ENCODE measurements at regions not wholly inside any gene's neighbourhood (a gene's known extent, or its start where the extent isn't known, plus 50 kb on each side); places are given as distances from the start of the nearest gene placed in this dataset.
"Not testable (repeated sequence)": the region's sequence is repeated elsewhere in the genome, so short reads cannot be mapped to it uniquely, and the experiment has no call there.

DNA sequence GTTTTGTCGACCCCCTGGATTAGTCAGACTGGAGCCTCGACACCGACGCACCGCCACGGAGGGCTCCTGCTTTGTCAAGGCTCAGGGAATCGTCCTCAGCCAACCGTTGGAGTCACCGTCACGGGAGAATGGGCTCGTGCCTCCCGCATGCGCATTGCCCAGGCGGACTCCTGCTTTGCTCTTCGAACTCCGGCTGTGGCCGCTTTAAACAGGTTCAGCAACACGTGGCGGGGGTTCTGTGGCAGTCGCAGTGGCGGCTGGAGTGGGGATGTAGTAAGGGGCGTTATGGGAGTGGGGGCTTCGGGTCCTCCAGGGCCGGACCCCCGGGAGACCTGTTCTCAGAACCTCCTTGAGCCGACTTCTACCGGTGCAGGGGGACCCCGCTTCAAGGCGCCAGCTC, 554.7 kb upstream of the ZNF337 start:
- not testable (repeated sequence) for H3K9me3 Mint-ChIP-seq; H3K4me3 Mint-ChIP-seq; H3K36me3 Mint-ChIP-seq; H3K27ac Mint-ChIP-seq; H3K4me1 Mint-ChIP-seq; DNase-seq (ENCODE audit: low spot score in 2 of 2); ATAC-seq

DNA sequence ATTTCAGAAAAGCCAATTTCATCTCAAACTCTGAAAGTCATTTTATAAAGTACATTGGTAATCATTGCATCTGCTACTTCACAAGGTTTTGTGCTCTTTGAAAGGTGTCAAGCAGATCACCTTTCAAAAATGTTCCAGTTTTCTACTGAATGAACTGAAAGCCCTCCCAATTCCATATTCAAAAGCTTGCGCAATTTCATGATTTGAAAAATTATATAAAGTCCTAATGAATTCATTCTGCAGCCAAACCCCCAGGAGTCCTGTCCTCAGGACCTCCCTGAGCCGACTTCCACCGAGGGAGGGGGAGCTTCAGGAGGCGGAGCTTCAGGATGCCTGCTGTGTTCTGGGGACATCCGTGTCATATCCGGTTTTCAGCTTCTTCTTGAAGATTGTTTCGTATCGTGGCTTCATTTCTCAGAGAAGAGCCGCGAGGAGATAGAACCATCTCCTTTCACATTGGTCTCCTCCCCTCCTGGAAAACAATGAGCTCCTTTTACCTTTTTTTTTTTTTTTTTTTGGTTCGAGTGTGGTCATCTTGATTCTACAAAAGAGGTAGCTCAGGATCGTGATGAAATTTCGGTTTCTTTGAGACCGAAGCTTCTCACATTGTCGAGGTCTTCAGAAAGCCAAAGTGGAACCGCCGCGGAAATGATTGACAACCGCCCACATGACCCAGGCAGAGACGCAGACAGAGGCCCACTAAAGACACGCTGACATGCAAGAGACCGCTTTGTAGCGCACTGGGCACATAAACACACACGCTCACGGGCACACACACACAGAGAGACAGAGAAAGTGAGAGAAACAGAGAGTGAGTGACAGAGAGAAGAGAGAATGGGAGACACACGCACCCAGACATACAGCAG, 553.8 kb upstream of the ZNF337 start:
- not testable (repeated sequence) for DNase-seq (ENCODE audit: low spot score in 2 of 2); H3K36me3 Mint-ChIP-seq; ATAC-seq; H3K4me3 Mint-ChIP-seq; H3K27ac Mint-ChIP-seq; H3K9me3 Mint-ChIP-seq; H3K4me1 Mint-ChIP-seq

DNA sequence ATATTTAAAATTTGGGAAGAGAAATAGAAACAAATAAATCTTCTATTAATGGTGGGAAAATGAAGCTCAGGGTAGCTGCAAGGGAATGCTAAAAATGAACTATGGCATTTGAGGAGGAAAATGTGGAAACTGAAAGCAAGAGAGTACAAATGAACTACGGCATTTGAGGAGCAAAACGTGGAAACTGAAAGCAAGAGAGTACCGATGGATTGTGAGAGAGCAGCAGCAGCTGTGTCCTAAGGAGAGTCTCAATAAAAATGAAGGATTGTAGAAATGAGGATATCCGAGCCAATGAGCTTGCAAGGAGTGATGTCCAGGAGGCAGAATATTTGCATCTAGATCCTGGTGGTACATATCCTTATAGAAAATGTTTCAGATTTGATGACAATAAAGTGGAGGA, 547.1 kb upstream of the ZNF337 start:
- H3K4me3 Mint-ChIP-seq = no peak overlapping the region
- DNase-seq (ENCODE audit: low spot score in 2 of 2) (no peak), ATAC-seq (no peak)
- H3K36me3 Mint-ChIP-seq = no peaks in the 10 kb centered on the region
- peaks cover 12% of the 10 kb centered on the region for H3K9me3 Mint-ChIP-seq
- no peak overlapping the region for H3K27ac Mint-ChIP-seq
- no peaks in the 10 kb centered on the region for H3K4me1 Mint-ChIP-seq

DNA sequence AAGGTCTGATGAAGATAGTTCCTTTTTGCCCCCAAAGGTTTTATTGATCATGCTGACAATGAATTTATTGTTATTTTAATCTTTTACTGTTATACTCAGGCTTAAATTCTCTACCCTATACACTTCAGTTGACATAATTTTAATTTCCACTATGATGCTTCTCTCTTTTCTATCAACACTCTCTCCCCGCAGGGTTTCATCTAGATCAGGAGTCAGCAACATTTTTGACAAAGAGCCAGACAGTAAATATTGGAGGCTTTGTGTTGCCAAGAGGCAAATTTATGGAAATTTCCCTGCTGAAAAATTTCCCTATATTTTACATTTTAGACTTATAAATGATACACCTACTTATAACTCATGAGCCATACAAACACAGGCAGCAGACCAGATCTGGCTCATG, 524.0 kb upstream of the ZNF337 start:
- not testable (repeated sequence) for H3K36me3 Mint-ChIP-seq; H3K4me3 Mint-ChIP-seq; ATAC-seq; H3K9me3 Mint-ChIP-seq; H3K4me1 Mint-ChIP-seq; H3K27ac Mint-ChIP-seq; DNase-seq (ENCODE audit: low spot score in 2 of 2)

DNA sequence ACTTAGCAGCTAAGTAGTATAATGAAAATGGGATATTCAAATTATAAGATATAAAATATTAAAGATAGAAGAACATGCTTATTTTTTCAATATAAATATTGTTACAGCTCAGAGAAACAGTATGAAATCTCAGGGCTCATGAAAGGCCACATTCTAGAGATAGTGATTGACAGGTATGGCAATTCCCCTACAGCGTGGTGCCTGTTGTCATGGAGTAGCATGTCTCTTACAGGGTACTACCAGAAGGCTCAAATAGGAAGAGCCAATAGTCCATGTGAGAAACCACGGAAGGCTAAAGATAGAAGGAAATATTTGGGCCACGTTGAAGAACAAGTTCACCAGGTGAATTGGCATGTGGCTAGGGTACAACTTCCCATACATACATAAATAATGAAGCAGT, 522.9 kb upstream of the ZNF337 start:
- H3K4me3 Mint-ChIP-seq; ATAC-seq; H3K36me3 Mint-ChIP-seq; DNase-seq (ENCODE audit: low spot score in 2 of 2); H3K4me1 Mint-ChIP-seq; H3K27ac Mint-ChIP-seq; H3K9me3 Mint-ChIP-seq: not testable (repeated sequence)

DNA sequence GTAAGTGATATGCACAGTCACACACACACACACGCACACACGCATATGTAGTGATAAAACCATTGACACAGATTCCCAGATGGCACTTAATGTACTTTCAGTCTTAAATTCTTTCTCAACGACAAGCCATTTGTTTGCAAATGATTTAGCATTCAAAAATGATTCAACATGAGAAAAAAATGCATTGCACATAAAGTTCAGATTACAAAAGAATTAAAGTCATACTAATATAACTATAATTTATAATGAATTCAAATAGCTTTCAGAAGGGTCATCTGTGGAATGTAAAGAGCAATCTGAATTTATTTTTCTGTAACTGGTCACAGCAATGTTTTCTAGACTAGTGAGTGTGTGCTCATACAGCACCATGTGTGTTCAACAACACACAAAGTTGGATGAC, 521.6 kb upstream of the ZNF337 start:
- Mint-ChIP-seq H3K4me1 (no peaks in the 10 kb centered on the region), H3K4me3 (no peak overlapping the region), H3K36me3 (no peaks in the 10 kb centered on the region), H3K27ac (no peak overlapping the region), H3K9me3 (peaks cover 2% of the 10 kb centered on the region)
- ATAC-seq (no peak), DNase-seq (ENCODE audit: low spot score in 2 of 2) (no peak)

DNA sequence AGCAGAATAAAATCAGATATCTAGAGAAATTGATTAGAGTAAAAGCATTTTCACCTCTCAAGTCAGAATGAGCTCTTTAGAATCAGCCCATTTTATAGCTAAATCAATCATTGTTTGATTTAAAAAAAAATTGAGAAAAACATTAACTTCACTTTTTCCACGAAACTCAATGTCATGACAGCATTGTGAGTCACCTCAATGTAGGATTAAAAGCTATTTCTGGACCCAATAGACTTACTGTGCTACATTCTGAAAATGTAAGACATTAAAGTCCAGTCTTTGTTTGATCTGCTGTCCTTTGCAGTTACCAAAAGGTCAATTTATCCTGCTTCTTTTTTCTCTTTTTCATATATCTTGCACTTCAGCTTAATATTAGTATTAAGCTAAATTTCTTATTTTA, 519.4 kb upstream of the ZNF337 start:
- ATAC-seq (no peak), DNase-seq (ENCODE audit: low spot score in 2 of 2) (no peak)
- Mint-ChIP-seq H3K9me3 (no peaks in the 10 kb centered on the region), H3K4me3 (no peak overlapping the region), H3K36me3 (no peaks in the 10 kb centered on the region), H3K4me1 (no peaks in the 10 kb centered on the region), H3K27ac (no peak overlapping the region)

DNA sequence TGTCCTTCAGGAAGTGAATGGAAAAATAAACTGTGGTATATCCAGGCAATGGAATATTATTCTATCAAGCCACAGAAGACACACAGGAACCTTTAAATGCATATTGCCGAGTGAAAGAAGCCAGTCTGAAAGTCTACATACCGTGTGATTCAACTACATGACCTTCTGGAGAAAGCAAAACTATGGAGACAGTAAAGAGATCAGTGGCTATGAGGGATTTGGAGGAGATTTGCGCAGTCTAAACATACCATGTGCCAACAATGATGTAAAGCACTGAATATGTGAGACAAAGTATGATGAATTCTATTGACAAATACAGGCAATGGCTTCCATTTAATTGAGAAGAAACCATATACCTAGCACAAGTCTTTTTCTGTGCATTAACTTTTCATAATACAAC, 518.3 kb upstream of the ZNF337 start:
- H3K36me3 Mint-ChIP-seq = no peaks in the 10 kb centered on the region
- DNase-seq (ENCODE audit: low spot score in 2 of 2) (no peak), ATAC-seq (no peak)
- no peak overlapping the region for H3K27ac Mint-ChIP-seq
- H3K4me1 Mint-ChIP-seq = no peaks in the 10 kb centered on the region
- H3K4me3 Mint-ChIP-seq = no peak overlapping the region
- H3K9me3 Mint-ChIP-seq = no peaks in the 10 kb centered on the region

DNA sequence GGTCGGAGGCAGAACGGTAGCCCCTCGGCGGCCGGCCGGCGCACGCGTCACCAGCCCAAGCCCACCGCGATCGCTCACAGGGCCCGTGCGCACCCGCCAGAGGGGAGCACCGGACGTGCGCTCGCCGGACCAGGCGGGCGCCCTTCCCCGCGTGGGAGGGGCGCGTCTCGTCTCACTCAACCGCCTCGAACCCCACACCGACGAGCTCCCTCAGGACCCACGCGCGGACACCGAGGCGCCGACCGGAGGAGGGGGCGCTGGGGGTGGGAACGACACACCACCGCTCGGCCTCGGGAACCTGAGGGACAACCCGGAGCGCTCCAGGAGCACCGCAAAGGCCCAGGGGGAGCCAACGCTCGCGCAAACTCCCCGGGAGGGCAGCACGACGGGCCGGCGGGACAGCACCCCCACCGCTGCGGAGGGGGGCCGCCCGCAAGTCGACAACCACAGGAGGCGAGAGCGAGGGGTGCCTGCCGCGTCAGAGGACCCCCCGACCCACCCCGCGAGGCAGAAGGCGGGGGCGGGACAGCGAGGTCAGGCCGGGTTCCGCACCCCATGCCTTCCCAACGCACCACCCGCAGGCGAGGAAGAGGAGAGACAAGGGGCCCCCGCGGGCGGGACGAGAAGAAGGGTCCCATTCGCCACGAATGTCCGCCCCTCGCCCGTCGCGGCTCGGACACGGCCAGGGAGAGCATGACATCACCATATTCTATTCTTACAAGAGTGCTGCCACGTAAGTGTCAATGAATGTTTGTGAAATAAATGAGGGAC, 512.7 kb upstream of the ZNF337 start:
- no peaks in the 10 kb centered on the region for H3K36me3 Mint-ChIP-seq
- ATAC-seq (no peak), DNase-seq (ENCODE audit: low spot score in 2 of 2) (no peak)
- H3K9me3 Mint-ChIP-seq = no peaks in the 10 kb centered on the region
- no peak overlapping the region for H3K4me3 Mint-ChIP-seq
- no peak overlapping the region for H3K27ac Mint-ChIP-seq
- no peaks in the 10 kb centered on the region for H3K4me1 Mint-ChIP-seq

DNA sequence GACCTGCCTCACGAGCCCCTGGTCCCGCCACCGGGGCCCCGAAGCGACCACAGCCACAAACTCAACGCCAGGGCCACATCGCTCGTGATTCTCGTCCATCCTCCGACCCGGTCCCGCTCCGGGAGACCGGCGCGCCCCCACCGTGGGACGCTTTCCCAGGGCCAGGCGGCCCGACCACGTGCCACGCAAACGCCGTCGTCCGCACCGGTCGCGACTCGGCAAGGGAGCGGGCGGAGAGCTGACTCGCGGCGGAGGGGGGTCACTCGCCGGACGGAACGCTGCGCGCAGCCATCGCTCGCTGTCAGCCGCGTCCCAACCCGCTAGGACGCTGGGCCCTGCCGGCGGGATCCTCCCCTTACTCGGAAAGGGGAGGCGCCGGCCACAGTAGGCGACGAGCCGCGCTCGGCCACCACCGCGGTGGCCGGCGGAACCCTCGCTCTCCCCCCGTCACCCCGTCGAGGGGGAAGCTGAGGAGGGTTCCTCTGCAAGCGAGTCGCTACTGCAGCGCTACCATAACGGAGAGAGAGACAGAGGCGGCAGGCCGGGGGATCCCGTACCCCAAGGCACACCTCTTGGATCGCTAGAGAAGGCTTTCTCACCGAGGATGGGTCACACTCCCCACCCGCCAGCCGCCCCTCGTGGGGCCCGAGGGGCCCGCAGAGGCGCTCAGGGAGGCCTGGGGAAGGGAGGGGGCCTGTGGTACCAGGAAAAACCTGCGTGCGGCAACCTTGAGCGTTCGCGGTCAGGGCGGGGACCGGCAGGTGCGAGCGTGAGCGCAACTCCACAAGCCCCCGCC, 511.8 kb upstream of the ZNF337 start:
- Mint-ChIP-seq H3K4me3 (no peak overlapping the region), H3K36me3 (no peaks in the 10 kb centered on the region), H3K27ac (no peak overlapping the region), H3K4me1 (no peaks in the 10 kb centered on the region), H3K9me3 (no peaks in the 10 kb centered on the region)
- ATAC-seq (no peak), DNase-seq (ENCODE audit: low spot score in 2 of 2) (no peak)

DNA sequence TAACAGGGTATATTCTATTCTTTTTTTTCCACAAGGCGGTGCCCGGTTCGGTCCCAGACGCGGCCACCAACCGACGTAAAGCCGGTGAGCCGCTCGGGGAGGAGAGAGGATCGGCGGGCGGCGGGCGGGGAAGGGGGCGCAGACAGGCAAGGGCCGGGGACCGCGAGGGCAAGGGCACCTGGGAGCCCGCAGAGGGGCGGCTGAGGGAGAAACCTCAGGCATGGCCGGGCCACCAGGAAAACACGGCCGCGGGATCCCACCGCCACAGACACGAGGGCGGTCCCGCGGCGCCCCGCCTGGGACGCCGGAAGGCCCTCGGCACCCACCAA, 511.3 kb upstream of the ZNF337 start:
- H3K4me1 Mint-ChIP-seq; DNase-seq (ENCODE audit: low spot score in 2 of 2); H3K9me3 Mint-ChIP-seq; ATAC-seq; H3K27ac Mint-ChIP-seq; H3K4me3 Mint-ChIP-seq; H3K36me3 Mint-ChIP-seq: not testable (repeated sequence)

DNA sequence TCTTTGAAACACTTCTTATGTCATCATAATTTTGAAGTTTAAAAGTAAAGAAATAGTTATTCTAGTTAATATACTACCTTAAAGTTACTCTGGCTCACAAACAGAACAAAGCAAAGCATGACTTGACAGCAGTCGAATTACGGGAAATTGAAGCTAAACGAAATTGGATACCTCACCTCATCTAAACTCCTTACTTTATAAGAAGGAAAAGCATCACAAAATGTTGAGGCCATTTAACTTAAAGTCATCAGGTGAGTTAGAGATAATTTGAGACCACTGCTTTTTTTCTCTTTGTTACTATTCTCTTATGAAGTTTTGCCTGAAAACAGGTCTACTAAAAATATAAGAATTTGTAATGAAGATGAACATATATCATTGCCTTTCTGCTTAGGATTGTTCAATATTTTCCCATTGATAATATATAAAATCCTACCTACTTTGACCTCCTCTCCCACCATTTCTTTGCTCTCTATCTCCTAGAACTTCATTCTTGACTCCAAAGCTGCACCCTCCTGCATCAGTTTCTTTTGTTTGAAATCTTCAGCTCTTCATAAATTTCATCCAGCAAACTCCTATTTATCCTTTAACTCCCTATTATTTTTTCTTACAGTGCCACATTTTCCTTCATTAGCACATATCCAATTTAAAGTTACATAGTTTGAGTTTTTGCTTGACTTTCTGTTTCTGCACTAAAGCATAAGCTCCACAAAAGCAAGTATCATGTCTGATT, 510.7 kb upstream of the ZNF337 start:
- H3K27ac Mint-ChIP-seq = no peak overlapping the region
- H3K4me1 Mint-ChIP-seq = no peaks in the 10 kb centered on the region
- no peak overlapping the region for H3K4me3 Mint-ChIP-seq
- no peaks in the 10 kb centered on the region for H3K36me3 Mint-ChIP-seq
- DNase-seq (ENCODE audit: low spot score in 2 of 2) (no peak), ATAC-seq (no peak)
- no peaks in the 10 kb centered on the region for H3K9me3 Mint-ChIP-seq

DNA sequence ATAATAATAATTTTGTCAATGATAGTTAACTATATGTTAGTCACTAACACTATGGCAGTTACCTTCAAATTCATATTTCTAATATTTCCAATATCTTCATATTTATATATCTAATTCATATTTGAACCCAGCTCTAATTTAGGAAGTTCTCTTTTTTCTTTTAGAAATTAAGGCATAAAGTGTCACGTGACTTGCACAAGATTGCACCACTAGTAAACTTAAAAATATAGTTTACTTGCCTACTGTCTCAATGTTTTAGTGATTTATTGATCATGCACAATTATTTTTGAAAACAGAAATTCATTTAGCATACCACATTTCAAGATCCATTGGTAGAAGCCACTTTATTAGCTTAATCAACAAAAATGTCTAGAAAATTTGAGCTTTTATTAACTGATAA, 508.7 kb upstream of the ZNF337 start:
- H3K36me3 Mint-ChIP-seq = no peaks in the 10 kb centered on the region
- H3K4me1 Mint-ChIP-seq = no peaks in the 10 kb centered on the region
- peaks cover 6% of the 10 kb centered on the region for H3K9me3 Mint-ChIP-seq
- DNase-seq (ENCODE audit: low spot score in 2 of 2) (no peak), ATAC-seq (no peak)
- H3K4me3 Mint-ChIP-seq = no peak overlapping the region
- H3K27ac Mint-ChIP-seq = no peak overlapping the region

DNA sequence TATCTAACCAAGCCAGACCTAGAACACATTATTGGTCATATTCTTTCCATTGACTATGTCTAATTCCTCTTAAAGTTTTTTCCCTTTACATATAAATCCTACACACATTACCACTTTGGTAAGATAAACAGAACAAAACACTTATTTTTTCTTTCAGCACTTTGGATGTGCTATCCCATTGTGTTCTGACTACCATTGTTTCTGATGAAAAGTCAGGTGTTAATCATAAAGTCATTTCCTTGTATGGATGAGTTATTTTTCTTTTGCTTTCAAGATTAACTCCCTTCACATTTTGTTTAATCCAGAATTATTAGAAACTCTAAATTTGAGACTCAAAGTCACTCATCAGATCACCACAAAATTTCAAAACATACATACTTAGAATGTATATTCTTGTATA, 504.4 kb upstream of the ZNF337 start:
- H3K4me3 Mint-ChIP-seq; H3K4me1 Mint-ChIP-seq; H3K36me3 Mint-ChIP-seq; H3K9me3 Mint-ChIP-seq; DNase-seq (ENCODE audit: low spot score in 2 of 2); ATAC-seq; H3K27ac Mint-ChIP-seq: not testable (repeated sequence)

DNA sequence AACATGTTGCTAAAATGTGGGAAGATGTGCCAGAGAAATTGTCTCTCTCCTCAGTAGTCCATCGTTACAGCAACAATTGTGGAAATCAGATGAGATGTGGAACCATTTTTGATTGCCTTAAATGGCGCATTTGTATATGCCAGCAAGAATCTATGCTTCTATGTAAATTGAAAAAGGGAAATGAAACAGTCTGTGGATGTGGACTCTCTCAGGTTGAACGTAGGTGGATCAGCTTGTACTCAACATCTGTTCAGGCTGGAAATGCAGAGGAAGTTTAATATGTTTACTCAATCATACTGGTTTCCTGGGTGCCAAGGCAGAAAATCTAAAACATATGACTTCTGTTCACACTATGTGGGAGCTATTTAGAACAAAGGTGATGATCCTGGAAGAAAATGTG, 490.7 kb upstream of the ZNF337 start:
- H3K27ac Mint-ChIP-seq; DNase-seq (ENCODE audit: low spot score in 2 of 2); H3K4me3 Mint-ChIP-seq; ATAC-seq; H3K9me3 Mint-ChIP-seq; H3K36me3 Mint-ChIP-seq; H3K4me1 Mint-ChIP-seq: not testable (repeated sequence)
